HCT116 (cell line): ENCODE measurements at regions not wholly inside any gene's neighbourhood (a gene's known extent, or its start where the extent isn't known, plus 50 kb on each side); places are given as distances from the start of the nearest gene placed in this dataset.

Source experiments
- EZH2 ChIP-seq: fragments of 200-600 bp; sonication (generic); IDR thresholded peaks from 2 replicates; pipeline ENCODE4 v1.6.1; 2017; ENCODE audit warnings: antibody characterized with exemption, mixed run types
- FOSL1 ChIP-seq: IDR thresholded peaks from 2 replicates; pipeline ENCODE4 v1.6.1; 2012; ENCODE audit warnings: low read depth
- POLR2A ChIP-seq: IDR thresholded peaks from 2 replicates; pipeline ENCODE4 v1.7.0; 2011; ENCODE audit warnings: borderline replicate concordance; ENCODE audit not compliant: insufficient read depth, insufficient read length; ENCODE audit errors: extremely low read depth
- POLR2AphosphoS5 ChIP-seq: IDR thresholded peaks from 2 replicates; pipeline ENCODE4 v1.6.1; 2011; ENCODE audit warnings: mild to moderate bottlenecking, low read depth, low read length, moderate library complexity
- SIN3A ChIP-seq: IDR thresholded peaks from 2 replicates; pipeline ENCODE4 v1.6.1; 2012; ENCODE audit warnings: low read depth
- SP1 ChIP-seq: IDR thresholded peaks from 2 replicates; pipeline ENCODE4 v1.6.1; 2012; ENCODE audit warnings: low read depth
- TF ChIP-seq, protein P1 (sequence below), 3 experiments: fragments of 200-600 bp in 1 of 3; sonication (generic) in 1 of 3; IDR thresholded peaks in 2 of 3; conservative IDR thresholded peaks in 1 of 3; 2 replicates each; pipeline ENCODE4 v1.5.1; 2012 to 2017; ENCODE audit warnings: low read depth in 2 of 3, low read length in 2 of 3, antibody characterized with exemption in 1 of 3, borderline replicate concordance in 1 of 3, control low read depth in 1 of 3, mild to moderate bottlenecking in 1 of 3, mixed read lengths in 1 of 3, mixed run types in 1 of 3, moderate library complexity in 1 of 3; ENCODE audit not compliant: insufficient read depth in 1 of 3
- TF ChIP-seq, protein P2 (sequence below): IDR thresholded peaks from 2 replicates; pipeline ENCODE4 v1.6.1; 2012
- TF ChIP-seq, protein P3 (sequence below): IDR thresholded peaks from 2 replicates; pipeline ENCODE4 v1.6.1; 2012; ENCODE audit warnings: low read depth
- TF ChIP-seq, protein P4 (sequence below): IDR thresholded peaks from 2 replicates; pipeline ENCODE4 v1.6.1; 2012

DNA sequence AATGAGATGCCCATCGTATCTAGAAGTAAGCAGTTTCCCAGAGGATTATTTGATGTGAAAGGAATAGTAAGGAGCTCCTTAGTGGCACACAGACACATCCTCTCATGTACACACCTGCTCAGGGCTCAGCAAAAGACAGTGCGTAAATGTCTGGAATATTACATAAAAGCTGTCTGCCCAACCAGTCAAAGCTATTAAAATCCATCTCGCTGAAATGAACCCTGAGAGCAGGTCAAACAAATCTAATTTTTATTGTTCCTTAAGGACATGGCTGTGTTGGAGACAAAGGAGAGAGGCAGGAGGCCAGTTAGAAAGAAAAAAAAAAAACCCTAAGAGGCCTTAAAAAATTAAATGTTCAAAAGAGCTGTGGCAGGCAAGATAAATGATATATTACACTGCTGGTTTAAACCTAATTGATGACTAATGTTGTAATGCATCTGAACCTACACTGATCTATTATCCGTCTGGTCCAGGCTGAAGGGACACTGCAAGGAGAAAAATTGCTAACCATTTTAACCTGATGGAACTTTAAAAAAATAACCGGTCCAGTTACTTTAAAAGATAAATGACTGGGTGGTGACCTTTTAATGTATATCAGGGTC is 58.5 kb upstream of the FGGY start:
- no peak for TF ChIP-seq SP1
- no peak for TF ChIP-seq EZH2
- TF ChIP-seq, protein P1, sequence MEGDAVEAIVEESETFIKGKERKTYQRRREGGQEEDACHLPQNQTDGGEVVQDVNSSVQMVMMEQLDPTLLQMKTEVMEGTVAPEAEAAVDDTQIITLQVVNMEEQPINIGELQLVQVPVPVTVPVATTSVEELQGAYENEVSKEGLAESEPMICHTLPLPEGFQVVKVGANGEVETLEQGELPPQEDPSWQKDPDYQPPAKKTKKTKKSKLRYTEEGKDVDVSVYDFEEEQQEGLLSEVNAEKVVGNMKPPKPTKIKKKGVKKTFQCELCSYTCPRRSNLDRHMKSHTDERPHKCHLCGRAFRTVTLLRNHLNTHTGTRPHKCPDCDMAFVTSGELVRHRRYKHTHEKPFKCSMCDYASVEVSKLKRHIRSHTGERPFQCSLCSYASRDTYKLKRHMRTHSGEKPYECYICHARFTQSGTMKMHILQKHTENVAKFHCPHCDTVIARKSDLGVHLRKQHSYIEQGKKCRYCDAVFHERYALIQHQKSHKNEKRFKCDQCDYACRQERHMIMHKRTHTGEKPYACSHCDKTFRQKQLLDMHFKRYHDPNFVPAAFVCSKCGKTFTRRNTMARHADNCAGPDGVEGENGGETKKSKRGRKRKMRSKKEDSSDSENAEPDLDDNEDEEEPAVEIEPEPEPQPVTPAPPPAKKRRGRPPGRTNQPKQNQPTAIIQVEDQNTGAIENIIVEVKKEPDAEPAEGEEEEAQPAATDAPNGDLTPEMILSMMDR (IDR thresholded peaks at IDR 0.05 in 2 of 3, conservative IDR thresholded peaks at IDR 0.05 in 1 of 3; ENCODE audit: borderline replicate concordance in 1 of 3, insufficient read depth in 1 of 3, low read depth in 2 of 3, low read length in 2 of 3) = no peak
- TF ChIP-seq, protein P2, sequence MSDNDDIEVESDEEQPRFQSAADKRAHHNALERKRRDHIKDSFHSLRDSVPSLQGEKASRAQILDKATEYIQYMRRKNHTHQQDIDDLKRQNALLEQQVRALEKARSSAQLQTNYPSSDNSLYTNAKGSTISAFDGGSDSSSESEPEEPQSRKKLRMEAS = no peak
- TF ChIP-seq POLR2AphosphoS5 = no peak
- TF ChIP-seq, protein P3, sequence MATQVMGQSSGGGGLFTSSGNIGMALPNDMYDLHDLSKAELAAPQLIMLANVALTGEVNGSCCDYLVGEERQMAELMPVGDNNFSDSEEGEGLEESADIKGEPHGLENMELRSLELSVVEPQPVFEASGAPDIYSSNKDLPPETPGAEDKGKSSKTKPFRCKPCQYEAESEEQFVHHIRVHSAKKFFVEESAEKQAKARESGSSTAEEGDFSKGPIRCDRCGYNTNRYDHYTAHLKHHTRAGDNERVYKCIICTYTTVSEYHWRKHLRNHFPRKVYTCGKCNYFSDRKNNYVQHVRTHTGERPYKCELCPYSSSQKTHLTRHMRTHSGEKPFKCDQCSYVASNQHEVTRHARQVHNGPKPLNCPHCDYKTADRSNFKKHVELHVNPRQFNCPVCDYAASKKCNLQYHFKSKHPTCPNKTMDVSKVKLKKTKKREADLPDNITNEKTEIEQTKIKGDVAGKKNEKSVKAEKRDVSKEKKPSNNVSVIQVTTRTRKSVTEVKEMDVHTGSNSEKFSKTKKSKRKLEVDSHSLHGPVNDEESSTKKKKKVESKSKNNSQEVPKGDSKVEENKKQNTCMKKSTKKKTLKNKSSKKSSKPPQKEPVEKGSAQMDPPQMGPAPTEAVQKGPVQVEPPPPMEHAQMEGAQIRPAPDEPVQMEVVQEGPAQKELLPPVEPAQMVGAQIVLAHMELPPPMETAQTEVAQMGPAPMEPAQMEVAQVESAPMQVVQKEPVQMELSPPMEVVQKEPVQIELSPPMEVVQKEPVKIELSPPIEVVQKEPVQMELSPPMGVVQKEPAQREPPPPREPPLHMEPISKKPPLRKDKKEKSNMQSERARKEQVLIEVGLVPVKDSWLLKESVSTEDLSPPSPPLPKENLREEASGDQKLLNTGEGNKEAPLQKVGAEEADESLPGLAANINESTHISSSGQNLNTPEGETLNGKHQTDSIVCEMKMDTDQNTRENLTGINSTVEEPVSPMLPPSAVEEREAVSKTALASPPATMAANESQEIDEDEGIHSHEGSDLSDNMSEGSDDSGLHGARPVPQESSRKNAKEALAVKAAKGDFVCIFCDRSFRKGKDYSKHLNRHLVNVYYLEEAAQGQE = no peak
- TF ChIP-seq POLR2A = no peak
- TF ChIP-seq, protein P4, sequence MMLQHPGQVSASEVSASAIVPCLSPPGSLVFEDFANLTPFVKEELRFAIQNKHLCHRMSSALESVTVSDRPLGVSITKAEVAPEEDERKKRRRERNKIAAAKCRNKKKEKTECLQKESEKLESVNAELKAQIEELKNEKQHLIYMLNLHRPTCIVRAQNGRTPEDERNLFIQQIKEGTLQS = no peak
- no peak for TF ChIP-seq FOSL1
- no peak for TF ChIP-seq SIN3A
